ENCODE measurements at regions not wholly inside any gene's neighbourhood (a gene's known extent, or its start where the extent isn't known, plus 50 kb on each side); places are given as distances from the start of the nearest gene placed in this dataset.

DNA sequence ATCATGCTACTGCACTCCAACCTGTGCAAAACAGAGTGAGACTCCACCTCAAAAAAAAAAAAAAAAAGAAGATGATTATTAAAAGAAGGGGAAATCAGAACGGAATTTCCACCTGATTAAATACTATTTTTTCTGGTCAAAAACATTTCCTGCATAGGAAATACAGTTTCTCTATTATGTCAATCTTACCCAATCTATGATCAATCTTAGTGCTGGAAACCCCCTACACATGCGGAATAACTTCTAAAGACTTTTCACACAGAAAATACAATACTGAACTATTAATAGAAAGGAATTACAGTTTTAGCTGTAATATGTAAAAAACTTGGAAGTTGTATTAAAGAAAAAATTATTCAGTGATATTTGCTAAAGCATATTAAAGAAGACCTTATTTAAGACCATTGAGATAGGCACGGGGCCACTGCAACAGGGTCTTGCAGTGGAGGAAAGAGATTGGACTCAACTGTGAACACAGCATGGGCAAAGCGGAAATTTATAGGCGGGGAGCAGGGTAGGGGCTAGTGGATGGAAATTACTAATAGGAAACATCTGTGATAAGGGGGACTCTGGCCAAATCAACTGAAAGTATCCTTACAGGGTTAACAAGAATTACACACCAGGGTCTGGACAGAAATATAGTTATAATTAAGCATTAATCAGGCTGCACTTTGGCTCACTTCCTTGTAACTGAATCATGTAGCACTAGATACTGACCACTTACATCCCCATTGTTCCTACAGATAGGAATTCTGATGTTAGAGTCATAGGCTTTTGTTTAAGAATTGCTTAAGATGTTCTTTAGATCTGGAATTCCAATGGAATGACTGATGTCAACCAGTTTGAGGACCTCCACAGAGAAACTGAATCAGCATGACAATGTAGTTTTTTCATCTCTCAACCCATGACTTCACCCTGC is 411.5 kb upstream of the DDI1 start:
- peak; percentile 99 for DNase-seq (ENCODE audit: low read depth)

DNA sequence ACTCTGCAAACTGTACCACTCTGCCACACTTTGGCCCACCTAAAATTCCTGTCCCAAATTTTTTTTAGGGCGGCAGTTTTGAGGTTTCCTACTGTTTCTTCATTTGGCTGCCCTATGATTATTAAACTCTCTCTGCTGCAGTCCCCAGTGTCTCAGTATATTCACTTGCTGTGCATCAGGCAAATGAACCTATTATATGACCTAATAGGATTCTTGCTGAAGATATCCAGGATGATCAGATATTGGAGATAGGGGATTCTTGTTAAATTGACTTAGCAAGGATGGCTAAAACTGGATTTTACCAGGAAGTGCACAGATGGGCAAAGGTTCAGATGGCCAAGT is 410.8 kb upstream of the DDI1 start:
- DNase-seq (ENCODE audit: low read depth): no peak

DNA sequence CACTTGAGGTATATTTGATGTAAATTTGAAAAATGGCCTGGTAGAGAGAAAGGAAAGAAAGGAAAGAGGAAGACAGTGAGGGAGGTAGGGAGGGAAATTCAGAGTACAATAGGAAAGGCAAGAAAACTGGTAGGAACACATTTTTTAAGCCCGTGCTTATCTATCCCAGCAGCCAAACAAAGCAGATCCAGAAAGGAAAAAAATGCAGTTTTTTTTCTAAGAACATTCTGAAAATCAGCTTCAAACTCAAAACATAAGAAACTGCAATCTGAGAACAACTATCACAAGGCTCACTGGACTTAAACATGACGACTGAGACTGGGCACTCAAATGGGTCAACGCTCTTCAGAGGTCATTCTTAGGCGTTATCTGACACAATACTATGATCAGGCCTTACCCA is 408.3 kb upstream of the DDI1 start:
- DNase-seq (ENCODE audit: low read depth): no peak

DNA sequence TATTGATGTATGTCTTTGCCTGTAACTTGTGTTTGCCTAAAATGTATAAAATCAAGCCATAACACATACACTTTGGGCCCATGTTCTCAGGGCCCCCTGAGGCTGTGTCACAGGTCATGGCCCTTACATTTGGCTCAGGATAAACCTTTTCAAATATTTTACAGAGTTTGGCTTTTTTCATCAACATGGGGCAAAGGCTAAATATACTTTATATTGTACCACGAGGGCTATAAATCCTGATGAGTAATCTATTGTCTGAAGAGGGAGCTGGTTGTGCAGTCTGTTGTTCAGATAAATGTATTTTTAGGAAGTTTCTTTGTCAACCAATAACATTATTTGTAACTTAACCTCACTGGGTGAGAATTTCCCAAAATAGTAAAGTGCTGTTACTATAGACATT is 404.6 kb upstream of the DDI1 start:
- peak; percentile 34 for DNase-seq (ENCODE audit: low read depth)

DNA sequence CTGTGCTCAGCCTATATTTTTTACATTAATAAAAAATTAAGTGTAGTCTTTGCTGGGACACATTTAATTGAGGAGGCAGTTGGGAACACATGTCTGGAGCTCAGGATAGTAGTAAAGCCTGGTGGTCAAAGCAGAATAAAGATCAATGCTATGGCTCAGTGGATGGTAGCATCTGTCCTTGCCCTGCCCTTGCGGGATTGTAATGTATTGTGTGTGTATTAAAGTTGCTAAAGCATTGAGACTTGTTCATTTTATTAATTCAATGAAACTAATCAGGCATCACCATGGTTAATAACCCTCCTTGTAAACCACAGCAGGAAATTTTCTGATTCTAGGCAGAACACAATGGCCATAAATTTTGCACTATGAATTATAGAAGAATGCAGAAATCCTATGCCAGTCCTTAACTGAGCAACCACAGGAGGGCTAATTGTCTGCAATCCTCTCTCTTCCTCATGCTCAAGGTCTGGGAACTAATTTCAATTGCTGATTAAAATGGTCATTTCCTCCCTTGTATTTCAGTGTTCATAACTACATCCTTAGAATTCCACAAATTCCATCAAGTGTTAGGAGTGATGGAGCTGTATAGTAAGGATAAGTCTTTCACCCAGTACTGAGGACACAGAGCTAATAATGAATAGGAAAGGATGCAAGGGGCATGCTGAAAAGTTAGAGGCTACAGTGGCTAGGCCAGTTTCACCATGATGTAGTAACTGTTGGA is 403.2 kb upstream of the DDI1 start:
- peak; percentile 50 for DNase-seq (ENCODE audit: low read depth)

DNA sequence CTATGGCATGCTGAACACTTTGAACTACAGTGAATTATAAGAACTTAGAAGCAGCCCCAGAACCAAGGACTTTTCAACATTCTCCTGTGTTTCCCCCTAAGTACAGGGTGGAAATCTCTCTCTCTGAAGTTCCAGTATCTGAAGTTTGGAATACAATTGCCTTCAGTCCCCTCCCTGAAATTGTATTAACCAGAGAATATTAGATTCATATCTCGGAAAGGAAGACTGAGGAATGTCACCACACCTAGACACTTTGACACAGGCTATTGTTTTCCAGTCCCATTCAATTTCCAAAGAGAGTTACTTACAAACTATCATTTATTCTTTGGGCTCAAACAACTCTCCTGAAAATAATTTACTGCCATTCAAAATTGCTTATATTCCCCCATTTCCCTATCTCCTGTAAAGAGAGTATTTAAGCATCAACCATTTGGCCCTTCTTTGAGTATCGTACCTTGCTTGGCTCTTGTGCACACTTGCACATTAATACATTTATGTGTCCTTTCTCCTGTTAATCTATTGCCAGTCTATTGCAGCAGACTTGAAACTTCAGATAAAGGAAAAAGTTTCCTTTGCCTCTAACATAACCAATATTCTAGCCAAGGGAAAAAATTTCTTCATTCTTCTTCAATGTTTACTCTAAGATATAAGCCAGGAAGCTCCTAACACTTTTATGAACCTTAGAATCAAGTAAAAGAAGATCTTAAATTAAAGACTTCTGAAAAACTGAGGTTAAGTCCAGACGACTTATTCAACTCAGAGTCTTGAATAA is 402.4 kb upstream of the DDI1 start:
- no peak for DNase-seq (ENCODE audit: low read depth)

DNA sequence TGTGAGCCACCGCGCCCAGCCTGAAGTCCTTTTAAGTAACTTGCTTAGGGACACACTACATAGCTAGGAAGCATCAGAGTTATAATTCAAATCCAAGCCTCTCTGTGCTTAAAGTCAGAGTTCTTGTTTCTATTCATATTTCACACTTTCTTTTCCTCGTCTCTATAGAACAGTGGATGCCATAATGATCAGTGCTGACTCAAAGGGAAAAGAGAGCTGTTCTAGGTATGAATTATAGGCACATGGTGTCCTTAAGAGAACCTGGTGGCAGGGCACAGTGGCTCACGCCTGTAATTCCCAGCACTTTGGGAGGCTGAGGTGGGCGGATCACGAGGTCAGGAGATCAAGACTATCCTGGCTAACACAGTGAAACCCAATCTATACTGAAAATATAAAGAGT is 400.2 kb upstream of the DDI1 start:
- DNase-seq (ENCODE audit: low read depth): no peak

DNA sequence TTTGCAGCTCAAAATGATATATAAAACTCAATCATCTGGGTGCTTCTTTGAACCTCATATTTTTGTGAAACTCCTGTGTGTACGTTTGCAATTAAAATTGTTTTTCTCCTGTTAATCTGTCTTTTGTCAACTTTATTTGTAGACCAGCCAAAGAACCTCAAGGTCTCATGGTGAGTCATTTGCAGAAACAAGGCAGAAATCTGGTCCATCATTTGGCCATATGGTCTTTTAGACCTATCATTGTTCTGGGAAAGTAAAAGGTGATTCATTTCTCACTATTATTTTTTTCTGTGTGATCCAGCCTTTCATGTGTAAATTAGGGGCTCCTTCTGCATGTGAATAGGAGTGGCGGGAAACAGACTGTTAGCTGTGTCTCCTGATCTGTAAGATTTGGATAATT is 399.1 kb upstream of the DDI1 start:
- DNase-seq (ENCODE audit: low read depth): peak; percentile 74

DNA sequence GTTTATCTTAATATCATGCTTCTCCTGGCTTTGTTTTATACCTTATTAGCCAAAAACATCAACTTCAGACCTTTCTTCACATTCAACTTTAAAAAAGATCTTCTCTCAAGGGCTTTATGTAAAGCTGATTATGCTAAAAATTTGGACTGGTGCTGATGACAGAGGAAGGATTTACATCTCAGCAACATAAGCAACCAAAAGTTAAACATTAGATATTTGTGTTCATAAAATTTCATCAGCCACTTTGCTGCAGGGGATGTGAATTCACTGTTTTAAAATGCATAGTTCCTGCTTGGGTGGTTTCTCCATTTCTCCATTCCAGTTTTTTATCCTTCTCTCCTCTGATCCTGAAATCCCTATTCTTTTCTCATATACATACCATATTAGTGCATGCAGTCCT is 398.6 kb upstream of the DDI1 start:
- DNase-seq (ENCODE audit: low read depth): no peak

DNA sequence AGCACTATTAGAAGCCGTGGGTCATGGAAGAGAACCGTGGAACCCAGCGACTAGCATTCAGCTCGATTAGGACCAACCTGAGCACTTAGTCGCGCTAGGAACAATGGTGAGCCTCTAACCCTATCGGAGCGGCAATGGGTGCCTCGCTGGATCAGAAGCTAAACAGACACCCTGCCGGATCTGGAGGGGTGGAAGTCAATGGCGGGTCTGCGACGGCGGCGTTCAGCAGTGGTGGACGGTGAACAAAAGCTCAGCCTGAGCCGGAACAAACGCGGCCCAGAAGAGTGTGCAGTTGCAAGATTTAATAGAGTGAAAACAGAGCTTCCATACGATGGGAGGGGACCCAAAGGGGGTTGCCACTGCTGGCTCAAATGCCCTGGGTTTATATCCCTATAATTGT is 391.8 kb upstream of the DDI1 start:
- DNase-seq (ENCODE audit: low read depth): no peak

DNA sequence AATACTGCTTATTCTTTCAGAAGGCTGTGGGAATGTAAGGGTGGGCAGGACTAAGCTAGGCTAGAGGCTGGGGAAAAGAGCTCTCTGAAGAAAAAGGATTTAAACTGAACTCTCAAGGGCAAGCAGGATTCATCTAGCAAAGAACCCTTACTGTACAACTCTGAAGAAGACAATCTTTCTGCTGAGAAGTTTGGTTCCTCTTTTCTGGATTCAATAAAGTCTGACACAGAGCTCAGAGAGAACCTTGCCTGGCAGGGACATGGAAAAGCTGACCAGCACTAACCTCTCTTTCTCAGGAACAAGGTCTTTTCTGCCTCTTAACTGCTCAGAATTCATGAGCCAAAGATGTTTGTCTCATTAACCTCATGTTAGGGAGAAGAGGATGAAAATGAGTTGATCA is 388.4 kb upstream of the DDI1 start:
- DNase-seq (ENCODE audit: low read depth): no peak

DNA sequence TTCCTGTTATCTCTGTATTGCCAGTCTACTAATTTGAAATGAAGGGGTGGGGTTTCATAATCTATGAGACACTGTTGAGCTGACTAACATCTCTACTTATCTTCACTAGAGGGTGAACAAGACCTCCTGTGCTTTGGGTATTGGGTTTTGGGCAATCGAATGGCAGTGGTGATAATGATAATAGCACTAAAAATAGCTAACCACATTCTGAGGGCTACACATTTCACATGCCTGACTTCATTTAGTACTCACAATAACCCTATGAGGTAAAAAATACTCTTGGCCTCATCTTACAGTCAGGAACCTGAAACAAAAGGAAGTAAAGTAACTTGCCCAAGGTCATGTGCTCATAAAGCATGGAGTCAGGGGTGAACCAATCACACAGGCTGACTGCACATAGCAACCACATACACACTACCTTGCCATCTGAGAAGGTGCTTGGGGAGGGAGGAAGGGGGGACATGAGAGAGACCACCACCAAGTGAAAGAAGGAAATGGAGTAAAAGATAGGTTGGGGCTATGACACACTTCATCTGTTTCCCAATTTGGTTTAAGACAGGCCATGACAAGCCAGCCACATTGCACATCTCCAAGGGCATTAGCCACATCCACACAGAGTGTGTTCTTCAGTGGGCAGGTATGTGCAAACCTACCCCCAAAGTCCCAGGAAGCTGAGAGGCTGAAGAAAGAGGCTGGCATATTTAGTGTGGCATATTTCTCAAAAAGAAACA is 387.6 kb upstream of the DDI1 start:
- DNase-seq (ENCODE audit: low read depth): no peak

DNA sequence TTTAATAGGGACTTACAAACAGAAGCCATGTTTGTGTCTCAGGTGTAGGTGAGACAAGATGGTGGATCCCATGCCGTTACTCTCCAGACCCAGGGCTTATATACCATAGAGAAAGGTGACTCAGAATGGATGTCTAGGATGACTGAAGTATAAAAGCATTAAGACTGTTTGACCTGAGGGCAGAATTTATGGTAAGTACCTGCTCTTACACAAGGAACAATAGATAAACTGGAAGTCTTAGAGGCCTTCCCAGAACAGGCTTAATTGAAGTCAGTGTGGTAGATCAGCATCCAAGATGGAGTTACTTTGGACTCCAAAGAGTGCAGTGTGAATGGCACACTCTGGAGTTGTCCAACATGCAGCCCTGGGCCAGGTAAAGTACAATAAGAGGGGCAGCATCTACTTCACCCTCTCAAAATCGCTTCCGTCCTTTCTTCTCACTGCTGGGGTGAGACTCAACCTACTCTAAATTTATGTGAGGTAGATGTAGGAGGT is 387.0 kb upstream of the DDI1 start:
- DNase-seq (ENCODE audit: low read depth): peak; percentile 13

DNA sequence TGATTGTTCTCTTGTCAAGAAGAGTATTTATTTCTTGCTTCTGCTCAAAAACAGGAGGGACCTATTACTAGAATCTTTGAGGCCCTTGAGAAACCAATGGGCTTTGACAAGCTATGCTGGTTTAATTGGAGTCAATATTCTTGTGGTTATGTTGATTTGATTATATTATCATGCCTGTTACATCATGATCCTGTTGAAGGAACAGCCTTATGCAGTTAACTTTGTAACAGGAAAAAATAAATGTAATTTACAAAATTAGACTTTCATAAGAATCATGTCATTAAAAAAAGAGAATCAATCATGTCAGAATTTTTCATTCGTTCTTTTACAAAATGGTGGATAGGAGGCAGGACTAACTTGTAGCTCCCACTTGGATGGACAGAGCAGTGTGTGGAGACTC is 386.1 kb upstream of the DDI1 start:
- DNase-seq (ENCODE audit: low read depth): no peak

DNA sequence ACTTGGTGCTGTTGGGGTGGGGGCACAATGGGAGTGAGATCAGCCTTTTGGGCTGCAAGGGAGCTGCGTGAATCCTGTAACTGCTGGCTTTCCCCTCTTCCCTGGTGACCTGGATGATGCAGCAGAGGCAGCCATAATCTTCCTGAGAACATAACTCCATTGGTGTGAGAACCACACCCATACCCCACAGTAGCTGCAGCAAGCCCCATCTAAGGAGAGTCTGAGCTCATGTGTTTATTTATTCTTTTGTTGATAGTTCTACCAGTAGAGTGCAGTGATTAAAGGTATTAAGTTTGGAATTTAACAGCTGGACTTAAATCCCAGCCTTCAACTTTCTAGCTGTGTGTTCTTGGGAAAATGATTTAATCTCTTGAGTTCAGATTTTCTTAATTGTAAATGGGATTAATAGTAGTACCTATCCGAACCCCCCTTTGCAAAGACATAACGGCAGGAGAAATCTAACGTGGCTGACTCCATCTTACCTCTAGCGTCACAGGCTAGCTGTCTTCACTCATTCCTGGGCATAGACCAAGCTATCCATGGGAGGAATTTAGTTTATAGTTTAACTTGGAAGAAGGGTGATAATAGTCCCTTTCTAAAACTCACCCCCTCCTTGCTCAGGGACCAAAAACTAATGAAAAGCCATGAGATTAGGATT is 385.0 kb upstream of the DDI1 start:
- DNase-seq (ENCODE audit: low read depth): no peak

DNA sequence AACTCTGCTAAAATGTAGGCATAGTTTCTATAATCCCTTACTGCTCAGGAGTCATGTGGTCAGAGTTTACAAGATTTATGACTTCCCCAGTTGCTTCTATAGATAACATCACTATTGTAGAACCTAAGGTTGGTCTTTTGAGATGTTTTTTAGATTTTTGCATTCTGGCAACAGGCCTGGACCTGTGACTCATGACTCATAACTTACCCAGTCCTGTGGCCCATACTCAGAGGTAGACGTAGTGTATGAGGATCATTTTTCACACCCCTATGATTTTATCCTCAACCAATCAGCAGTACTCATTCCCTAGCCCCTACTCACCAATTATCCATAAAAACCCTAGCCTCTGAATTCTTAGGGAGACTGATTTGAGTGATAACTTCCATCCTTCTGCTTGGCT is 384.4 kb upstream of the DDI1 start:
- DNase-seq (ENCODE audit: low read depth): peak; percentile 68

DNA sequence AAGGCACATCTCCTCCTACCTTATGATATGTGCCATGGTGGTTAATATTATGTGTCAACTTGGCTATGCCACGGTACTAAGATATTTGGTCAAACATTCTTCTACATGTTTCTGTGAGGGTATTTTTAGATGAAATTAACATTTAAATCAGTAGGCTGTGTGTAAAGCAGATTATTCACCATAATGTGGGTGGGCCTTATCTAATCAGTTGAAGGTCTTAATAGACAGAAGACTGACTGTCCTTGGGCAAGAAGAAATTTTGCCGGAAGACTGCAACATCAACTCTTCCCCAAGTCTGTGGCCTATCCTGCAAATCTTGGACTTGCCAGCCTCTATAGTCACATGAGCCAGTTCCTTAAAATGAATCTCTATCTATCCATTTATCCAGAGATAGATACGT is 380.1 kb upstream of the DDI1 start:
- DNase-seq (ENCODE audit: low read depth): no peak

DNA sequence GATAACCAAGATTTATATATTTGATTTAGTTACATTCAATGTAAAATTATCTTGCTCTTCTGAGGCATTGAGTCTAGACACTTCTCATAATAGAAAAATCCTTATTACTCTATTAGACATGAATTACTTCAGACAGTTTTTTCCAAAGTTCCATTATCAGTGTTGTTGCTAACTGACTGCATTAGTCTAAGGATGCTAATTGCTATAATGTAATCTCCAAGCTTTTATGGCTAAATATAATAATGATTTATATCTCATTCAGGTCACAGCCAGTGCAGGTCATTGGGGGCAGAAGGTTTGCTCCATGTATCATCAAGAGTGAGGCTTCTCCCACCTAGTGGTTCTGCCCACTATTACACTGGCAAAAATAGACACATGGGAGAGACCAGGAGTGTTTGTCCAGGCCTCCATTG is 377.2 kb upstream of the DDI1 start:
- DNase-seq (ENCODE audit: low read depth): peak; percentile 67

DNA sequence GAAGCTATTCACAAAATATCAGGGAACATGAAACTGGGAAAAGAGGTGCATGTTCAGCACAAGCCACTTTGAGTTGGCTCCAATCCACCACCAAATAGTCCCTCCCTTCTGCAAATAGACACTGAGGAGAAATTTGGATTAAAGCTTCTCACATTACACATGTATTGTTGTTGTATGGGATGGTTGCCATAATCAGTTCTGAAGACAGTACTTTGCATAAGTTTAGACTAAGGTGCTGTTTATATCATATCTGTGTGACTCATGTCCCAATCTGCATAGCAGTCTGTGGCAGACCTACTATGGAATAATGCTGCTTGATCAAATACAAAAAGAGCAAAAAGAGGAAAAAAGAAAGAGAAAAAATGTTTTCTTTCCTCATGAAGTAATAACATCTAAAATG is 376.7 kb upstream of the DDI1 start:
- DNase-seq (ENCODE audit: low read depth): no peak

DNA sequence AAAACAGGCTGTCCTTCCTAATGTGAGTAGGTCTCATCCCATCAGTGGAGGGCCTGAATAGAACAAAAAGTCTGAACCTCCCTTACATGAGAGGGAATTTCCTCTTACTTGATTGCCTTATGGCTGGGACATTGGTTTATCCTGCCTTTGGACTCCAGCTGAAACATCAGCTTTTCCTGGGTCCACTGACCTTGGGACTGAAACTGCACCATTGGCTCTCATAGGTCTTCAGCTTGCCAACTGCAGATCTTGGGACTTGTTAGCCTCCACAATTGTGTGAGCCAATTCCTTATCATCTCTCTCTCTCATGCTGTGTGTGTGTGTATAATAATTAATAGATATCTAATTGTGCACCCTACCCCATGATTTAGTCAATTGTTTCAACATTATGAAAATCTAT is 375.3 kb upstream of the DDI1 start:
- DNase-seq (ENCODE audit: low read depth): no peak

DNA sequence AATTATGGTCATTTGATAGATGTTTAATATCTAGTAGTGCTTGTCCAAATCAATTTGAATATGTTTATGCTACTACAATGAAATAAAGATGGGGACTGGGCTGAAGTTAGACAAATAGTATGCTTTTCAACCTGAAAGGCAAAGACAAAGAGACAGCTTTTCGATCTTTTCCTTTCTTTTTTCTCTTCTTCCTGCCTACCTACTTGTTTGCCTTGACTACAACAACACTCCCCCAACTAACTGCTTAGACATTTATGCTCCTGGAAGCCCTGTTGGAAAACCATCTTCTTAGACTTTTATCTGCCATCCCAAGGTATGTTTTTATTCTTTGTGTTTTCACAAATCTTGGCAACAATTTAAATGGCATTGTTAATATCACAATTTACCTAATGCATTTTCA is 374.4 kb upstream of the DDI1 start:
- no peak for DNase-seq (ENCODE audit: low read depth)

DNA sequence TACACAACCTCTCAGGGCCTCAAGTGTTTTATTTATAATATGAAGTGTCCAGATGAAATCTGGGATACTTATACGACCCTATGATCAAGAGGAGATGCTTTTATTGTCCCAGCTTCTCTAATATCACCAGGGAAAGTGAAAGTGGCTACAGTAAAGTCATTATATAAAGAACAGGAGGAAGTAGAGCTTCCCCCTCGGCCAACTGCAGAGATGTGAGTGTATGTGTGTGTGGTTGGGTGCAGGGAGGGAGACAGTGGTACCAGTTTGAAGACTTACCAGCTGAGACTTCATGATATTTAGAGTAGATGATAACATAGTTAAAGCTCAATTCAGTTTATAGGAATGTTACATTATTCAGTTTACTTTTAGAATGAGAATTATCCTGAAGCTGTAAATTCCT is 373.6 kb upstream of the DDI1 start:
- DNase-seq (ENCODE audit: low read depth): no peak
